PC-3 (cell line): ENCODE measurements at regions not wholly inside any gene's neighbourhood (a gene's known extent, or its start where the extent isn't known, plus 50 kb on each side); places are given as distances from the start of the nearest gene placed in this dataset.

ENCODE experiments used
- ATAC-seq: fragments of 200-7000 bp; cut with Tn5 transposase; 2 replicates; pipeline ENCODE4 v1.9.1; 2020; ENCODE audit warnings: mild to moderate bottlenecking, moderate library complexity
- BruUV-seq: library from RNA; stranded (reverse); fragments of 400-500 nt; replicated peaks from 2 replicates; lab custom pipeline; 2021; lab: Mats Ljungman, UMichigan
- CTCF ChIA-PET: fragments of 300-600 bp; sonication (Branson Sonifier 250); formaldehyde crosslinking; loops from one replicate; lab custom pipeline; 2022; ENCODE audit warnings: antibody characterized with exemption; lab: Charles Lee
- POLR2A ChIA-PET: fragments of 300-600 bp; sonication (Branson Sonifier 250); formaldehyde crosslinking; loops from one replicate; lab custom pipeline; 2022; ENCODE audit warnings: antibody characterized with exemption; ENCODE audit not compliant: unreplicated experiment; lab: Charles Lee
- DNase-seq: peaks from one replicate; pipeline ENCODE4 v3.0.0-alpha.2; 2015
- H2AFZ ChIP-seq: fragments of 300-600 bp; sonication (generic); 2 replicates; pipeline ENCODE4 v1.6.0; 2016; ENCODE audit warnings: antibody characterized with exemption, low read length
- H3F3A ChIP-seq: fragments of 300-600 bp; sonication (generic); one replicate; pipeline ENCODE4 v1.6.0; 2017; ENCODE audit warnings: antibody characterized with exemption, low read length, control low read depth, mild to moderate bottlenecking; ENCODE audit not compliant: unreplicated experiment
- H3K27ac ChIP-seq: fragments of 300-600 bp; sonication (generic); 2 replicates; pipeline ENCODE4 v1.5.1; 2016; ENCODE audit warnings: mild to moderate bottlenecking, low read length
- H3K27me3 ChIP-seq: fragments of 300-600 bp; sonication (generic); 2 replicates; pipeline ENCODE4 v1.6.1; 2016; ENCODE audit warnings: low read length, mixed read lengths
- H3K36me3 ChIP-seq: fragments of 300-600 bp; sonication (generic); 2 replicates; pipeline ENCODE4 v1.6.1; 2016; ENCODE audit warnings: low read depth, mixed run types, low read length, mixed read lengths
- H3K4me1 ChIP-seq: fragments of 300-600 bp; sonication (generic); 2 replicates; pipeline ENCODE4 v1.5.1; 2016; ENCODE audit warnings: low read length; ENCODE audit not compliant: insufficient read depth
- H3K4me2 ChIP-seq: fragments of 300-600 bp; sonication (generic); 2 replicates; pipeline ENCODE4 v1.6.0; 2016; ENCODE audit warnings: low read length
- H3K4me3 ChIP-seq: fragments of 300-600 bp; sonication (generic); 2 replicates; pipeline ENCODE4 v1.5.1; 2016; ENCODE audit warnings: mild to moderate bottlenecking, low read length, mixed read lengths
- H3K79me2 ChIP-seq: fragments of 300-600 bp; sonication (generic); 2 replicates; pipeline ENCODE4 v1.6.1; 2017; ENCODE audit warnings: low read length, mixed read lengths
- H3K9ac ChIP-seq: fragments of 300-600 bp; sonication (generic); 2 replicates; pipeline ENCODE4 v1.6.0; 2016; ENCODE audit warnings: mild to moderate bottlenecking, low read length
- H3K9me2 ChIP-seq: fragments of 300-600 bp; sonication (generic); replicated peaks from 2 replicates; pipeline ENCODE4 v1.6.1; 2016; ENCODE audit warnings: mixed run types, low read length, mixed read lengths
- H3K9me3 ChIP-seq: fragments of 300-600 bp; sonication (generic); 2 replicates; pipeline ENCODE4 v1.6.1; 2016; ENCODE audit warnings: low read length, mixed read lengths
- H4K20me1 ChIP-seq: fragments of 300-600 bp; sonication (generic); 2 replicates; pipeline ENCODE4 v1.6.1; 2016; ENCODE audit warnings: low read length, mixed read lengths
- CTCF ChIP-seq: fragments of 300-600 bp; sonication (generic); conservative IDR thresholded peaks from 2 replicates; pipeline ENCODE4 v1.5.1; 2017; ENCODE audit warnings: antibody characterized with exemption, low read depth, mild to moderate bottlenecking, low read length
- EZH2 ChIP-seq: fragments of 300-600 bp; sonication (generic); IDR thresholded peaks from one replicate; pipeline ENCODE4 v1.6.1; 2017; ENCODE audit warnings: antibody characterized with exemption, mild to moderate bottlenecking, low read length; ENCODE audit not compliant: unreplicated experiment
- EZH2phosphoT487 ChIP-seq: fragments of 300-600 bp; sonication (generic); IDR thresholded peaks from 2 replicates; pipeline ENCODE4 v1.6.1; 2018; ENCODE audit warnings: mild to moderate bottlenecking, antibody characterized with exemption, low read length, borderline replicate concordance
- intact Hi-C: fragments of 100-400 bp; cut with micrococcal nuclease; formaldehyde crosslinking; loops from 2 replicates; pipeline ENCODE4 v1.9.0; 2023

- no peak overlapping the region for H2AFZ ChIP-seq
- intact Hi-C loops, result no loop called here
Measured at GRCh38 chr1:3978990-3979325, 78.9 kb upstream of the C1orf174 start.

DNA sequence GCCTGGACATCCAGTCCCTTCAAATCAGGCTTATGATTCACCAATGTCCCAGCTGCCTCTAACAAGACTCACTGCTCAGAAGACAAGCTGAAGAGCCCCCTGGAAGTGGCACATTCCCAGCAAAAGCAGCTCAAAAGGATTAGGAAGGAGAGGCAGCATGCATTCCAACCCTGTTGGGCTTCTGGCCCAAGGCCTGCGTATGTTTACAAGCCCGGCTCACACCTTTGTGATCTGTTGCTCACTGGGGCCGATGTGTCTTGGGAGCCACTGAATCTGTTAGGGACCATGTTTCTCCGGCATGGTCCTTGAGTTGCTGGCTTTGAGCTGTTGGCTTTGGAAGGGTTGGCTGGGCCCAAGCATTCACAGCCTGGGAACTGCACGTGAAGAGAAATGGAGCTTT is 81.2 kb upstream of the C1orf174 start:
- no peaks in the 10 kb centered on the region for H3K9me2 ChIP-seq
- H3F3A ChIP-seq, result no peaks in the 10 kb centered on the region
- no peak overlapping the region for H3K9ac ChIP-seq
- POLR2A ChIA-PET, result no interaction called here
- no peak overlapping the region for H3K4me3 ChIP-seq
- no peaks in the 10 kb centered on the region for H3K4me1 ChIP-seq
- intact Hi-C loops, result no loop called here
- H3K27me3 ChIP-seq, result peaks cover 96% of the 10 kb centered on the region
- BruUV-seq, result no TSS peak
- H3K4me2 ChIP-seq, result no peak overlapping the region
- H3K27ac ChIP-seq, result no peak overlapping the region
- DNase-seq (no peak), ATAC-seq (no peak)
- no peaks in the 10 kb centered on the region for H3K36me3 ChIP-seq
- H3K79me2 ChIP-seq, result no peaks in the 10 kb centered on the region
- H3K9me3 ChIP-seq, result no peaks in the 10 kb centered on the region
- H2AFZ ChIP-seq, result no peak overlapping the region
- TF ChIP-seq EZH2 (no peak), EZH2phosphoT487 (no peak), CTCF (no peak)
- CTCF ChIA-PET, result no interaction called here
- no peaks in the 10 kb centered on the region for H4K20me1 ChIP-seq

More at GRCh38 chr1:3978990-3979325, 78.9 kb upstream of the C1orf174 start:
- no peak for DNase-seq
- TF ChIP-seq CTCF (no peak), EZH2phosphoT487 (no peak), EZH2 (no peak)
- ChIA-PET POLR2A (no interaction called here), CTCF (interaction anchor here (0.6 kb wide), 1 partner anchor 150 kb away, joined by 3 read pairs; no protein-coding TSS in a partner anchor)
- no TSS peak for BruUV-seq
- Histone ChIP-seq H3K79me2 (no peaks in the 10 kb centered on the region), H3K4me3 (no peak overlapping the region), H3K9ac (no peak overlapping the region), H3K4me2 (no peak overlapping the region), H3K9me3 (no peaks in the 10 kb centered on the region), H3K4me1 (no peaks in the 10 kb centered on the region), H3K9me2 (no peaks in the 10 kb centered on the region), H3K36me3 (no peaks in the 10 kb centered on the region), H3F3A (no peaks in the 10 kb centered on the region), H3K27ac (no peak overlapping the region), H4K20me1 (no peaks in the 10 kb centered on the region), H3K27me3 (peaks cover 93% of the 10 kb centered on the region)
- ATAC-seq, result no peak

- no peak overlapping the region for H3K9ac ChIP-seq
- no peaks in the 10 kb centered on the region for H3K9me3 ChIP-seq
- H3K9me2 ChIP-seq, result no peaks in the 10 kb centered on the region
- H3K27ac ChIP-seq, result no peak overlapping the region
- no peak overlapping the region for H3K4me3 ChIP-seq
- CTCF ChIA-PET, result no interaction called here
- H3K36me3 ChIP-seq, result no peaks in the 10 kb centered on the region
- BruUV-seq, result no TSS peak
- H3F3A ChIP-seq, result no peaks in the 10 kb centered on the region
- intact Hi-C loops, result no loop called here
- DNase-seq (no peak), ATAC-seq (no peak)
- H4K20me1 ChIP-seq, result no peaks in the 10 kb centered on the region
- H3K4me1 ChIP-seq, result no peaks in the 10 kb centered on the region
- POLR2A ChIA-PET, result no interaction called here
- no peaks in the 10 kb centered on the region for H3K79me2 ChIP-seq
- peaks cover 96% of the 10 kb centered on the region for H3K27me3 ChIP-seq
- TF ChIP-seq EZH2phosphoT487 (no peak), CTCF (no peak), EZH2 (no peak)
- H2AFZ ChIP-seq, result no peak overlapping the region
- H3K4me2 ChIP-seq, result no peak overlapping the region
Measured at GRCh38 chr1:3981746-3982505, 81.9 kb upstream of the C1orf174 start.
